Neuronal stem cell (in vitro differentiated cells): ENCODE measurements at regions not wholly inside any gene's neighbourhood (a gene's known extent, or its start where the extent isn't known, plus 50 kb on each side); places are given as distances from the start of the nearest gene placed in this dataset.

ENCODE experiments used
- DNase-seq: peaks from one replicate; pipeline ENCODE4 v3.0.0-alpha.2; 2013; ENCODE audit warnings: low spot score
- H2AFZ ChIP-seq: one replicate; pipeline ENCODE4 v1.6.1; 2013; ENCODE audit warnings: mild to moderate bottlenecking, low read length, inconsistent platforms
- H2AK5ac ChIP-seq: 2 replicates; pipeline ENCODE4 v1.6.1; 2013; ENCODE audit warnings: low read depth, mild to moderate bottlenecking, inconsistent platforms, low read length, moderate library complexity, mixed read lengths
- H2BK120ac ChIP-seq: 2 replicates; pipeline ENCODE4 v1.6.1; 2013; ENCODE audit warnings: low read depth, mild to moderate bottlenecking, inconsistent platforms, low read length, moderate library complexity, mixed read lengths
- H2BK12ac ChIP-seq: one replicate; pipeline ENCODE4 v1.6.1; 2013; ENCODE audit warnings: low read length, inconsistent platforms
- H2BK15ac ChIP-seq: 2 replicates; pipeline ENCODE4 v1.6.1; 2013; ENCODE audit warnings: mild to moderate bottlenecking, low read length, inconsistent platforms, mixed read lengths
- H2BK5ac ChIP-seq: one replicate; pipeline ENCODE4 v1.6.1; 2013; ENCODE audit warnings: inconsistent platforms, mild to moderate bottlenecking, low read length, moderate library complexity
- H3K14ac ChIP-seq: one replicate; pipeline ENCODE4 v1.6.1; 2013; ENCODE audit warnings: low read length, inconsistent platforms
- H3K18ac ChIP-seq: 2 replicates; pipeline ENCODE4 v1.6.1; 2013; ENCODE audit warnings: low read length, inconsistent platforms
- H3K23ac ChIP-seq: 2 replicates; pipeline ENCODE4 v1.6.1; 2013; ENCODE audit warnings: low read depth, mild to moderate bottlenecking, mixed read lengths, low read length, inconsistent platforms; ENCODE audit not compliant: poor library complexity
- H3K27ac ChIP-seq: replicated peaks from 3 replicates; pipeline ENCODE4 v1.5.1; 2013; ENCODE audit warnings: low read length, inconsistent platforms
- H3K27me3 ChIP-seq, 3 experiments: 2 replicates each; pipeline ENCODE4 v1.6.1; 2013; ENCODE audit warnings: low read length in 3 of 3, mild to moderate bottlenecking in 2 of 3, inconsistent platforms in 1 of 3, low read depth in 1 of 3, mixed read lengths in 1 of 3, moderate library complexity in 1 of 3; ENCODE audit not compliant: control insufficient read depth in 3 of 3, insufficient read depth in 3 of 3
- H3K36me3 ChIP-seq, 2 donors: replicated peaks in 1 of 2; 2 replicates each; pipeline ENCODE4 v1.6.1; 2013; ENCODE audit warnings: low read length in 2 of 2; ENCODE audit not compliant: control insufficient read depth in 2 of 2, insufficient read depth in 2 of 2
- H3K4ac ChIP-seq: 2 replicates; pipeline ENCODE4 v1.6.1; 2013; ENCODE audit warnings: inconsistent platforms, mild to moderate bottlenecking, low read length, moderate library complexity
- H3K4me1 ChIP-seq, 2 donors: 1 replicate in 1 of 2; 2 replicates in 1 of 2; pipeline ENCODE4 v1.6.1; 2013; ENCODE audit warnings: low read length in 2 of 2, low read depth in 1 of 2; ENCODE audit not compliant: control insufficient read depth in 2 of 2, insufficient read depth in 1 of 2
- H3K4me2 ChIP-seq: one replicate; pipeline ENCODE4 v1.6.1; 2013; ENCODE audit warnings: mild to moderate bottlenecking, low read length, inconsistent platforms; ENCODE audit not compliant: insufficient read depth, poor library complexity, severe bottlenecking
- H3K4me3 ChIP-seq, 2 donors: 2 replicates each; pipeline ENCODE4 v1.5.1; 2013; ENCODE audit warnings: low read length in 2 of 2, mild to moderate bottlenecking in 2 of 2, inconsistent platforms in 1 of 2, moderate library complexity in 1 of 2
- H3K79me1 ChIP-seq: one replicate; pipeline ENCODE4 v1.6.1; 2013; ENCODE audit warnings: low read depth, mild to moderate bottlenecking, inconsistent platforms, low read length, moderate library complexity
- H3K9ac ChIP-seq: one replicate; pipeline ENCODE4 v1.6.1; 2013; ENCODE audit warnings: mild to moderate bottlenecking, low read depth, low read length, inconsistent platforms; ENCODE audit not compliant: poor library complexity
- H3K9me3 ChIP-seq, 2 donors: replicated peaks in 1 of 2; 2 replicates each; pipeline versions ENCODE3 to v1.6.1; 2013; ENCODE audit warnings: low read length in 2 of 2, mild to moderate bottlenecking in 2 of 2, inconsistent platforms in 1 of 2, low read depth in 1 of 2, mixed read lengths in 1 of 2, moderate library complexity in 1 of 2; ENCODE audit not compliant: control insufficient read depth in 2 of 2, insufficient read depth in 1 of 2
- H4K8ac ChIP-seq: one replicate; pipeline ENCODE4 v1.6.1; 2013; ENCODE audit warnings: low read depth, mild to moderate bottlenecking, inconsistent platforms, low read length, moderate library complexity
- H4K91ac ChIP-seq: one replicate; pipeline ENCODE4 v1.6.1; 2013; ENCODE audit warnings: low read length, low read depth, mild to moderate bottlenecking, inconsistent platforms; ENCODE audit not compliant: poor library complexity
- WGBS, 2 donors: extraction: QIAGEN DNeasy Blood & Tissue Kit; methylation state at CpG; one replicate each; pipeline ENCODE4 v1.1.7; 2013; ENCODE audit warnings: missing lambda C conversion rate in 2 of 2, mixed read lengths in 1 of 2; ENCODE audit not compliant: insufficient read length in 2 of 2, insufficient replicate concordance in 1 of 2; ENCODE audit errors: extremely low coverage in 2 of 2; 5-methylcytosine and 5-hydroxymethylcytosine counted together

DNA sequence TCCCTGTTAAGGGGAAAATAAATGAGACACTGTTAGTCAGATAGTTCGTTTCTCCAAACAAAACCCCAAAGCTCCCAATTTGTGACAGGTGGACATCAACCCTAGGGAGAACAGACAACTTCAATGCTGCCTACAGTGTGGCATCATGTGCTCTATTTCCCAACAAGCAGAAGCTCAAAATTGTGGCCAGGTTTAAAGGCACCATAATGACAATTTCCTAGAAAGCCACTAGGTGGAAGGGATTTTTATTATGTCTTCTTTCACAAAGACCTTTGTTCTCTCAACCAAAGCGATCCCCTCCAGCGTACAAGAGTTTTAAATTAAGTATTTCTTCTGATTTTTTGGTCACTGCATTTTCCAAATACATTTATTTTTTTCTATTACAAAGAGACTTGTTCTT lies 88.0 kb upstream of the MBIP start:
- Histone ChIP-seq H4K8ac (no peak overlapping the region), H3K18ac (no peak overlapping the region), H3K14ac (no peak overlapping the region), H3K27ac (no peak overlapping the region), H3K4me1 (peaks cover 0 to 5% of the 10 kb centered on the region in 2 donors), H3K4me2 (no peak overlapping the region), H3K27me3 (peaks cover 0 to 13% (median 0%) of the 10 kb centered on the region in 3 experiments), H2BK15ac (no peak overlapping the region), H2AK5ac (no peak overlapping the region), H2BK120ac (no peak overlapping the region), H3K9me3 (no peaks in the 10 kb centered on the region), H2AFZ (no peak overlapping the region), H3K4me3 (no peak overlapping the region), H2BK5ac (no peak overlapping the region), H3K4ac (no peak overlapping the region), H3K36me3 (no peaks in the 10 kb centered on the region), H4K91ac (no peak overlapping the region), H3K9ac (no peak overlapping the region), H3K23ac (no peak overlapping the region), H2BK12ac (no peak overlapping the region), H3K79me1 (no peaks in the 10 kb centered on the region)
- no peak for DNase-seq
- no CpG with 5 or more reads among the region's 3 CpGs for WGBS, 2 donors

DNA sequence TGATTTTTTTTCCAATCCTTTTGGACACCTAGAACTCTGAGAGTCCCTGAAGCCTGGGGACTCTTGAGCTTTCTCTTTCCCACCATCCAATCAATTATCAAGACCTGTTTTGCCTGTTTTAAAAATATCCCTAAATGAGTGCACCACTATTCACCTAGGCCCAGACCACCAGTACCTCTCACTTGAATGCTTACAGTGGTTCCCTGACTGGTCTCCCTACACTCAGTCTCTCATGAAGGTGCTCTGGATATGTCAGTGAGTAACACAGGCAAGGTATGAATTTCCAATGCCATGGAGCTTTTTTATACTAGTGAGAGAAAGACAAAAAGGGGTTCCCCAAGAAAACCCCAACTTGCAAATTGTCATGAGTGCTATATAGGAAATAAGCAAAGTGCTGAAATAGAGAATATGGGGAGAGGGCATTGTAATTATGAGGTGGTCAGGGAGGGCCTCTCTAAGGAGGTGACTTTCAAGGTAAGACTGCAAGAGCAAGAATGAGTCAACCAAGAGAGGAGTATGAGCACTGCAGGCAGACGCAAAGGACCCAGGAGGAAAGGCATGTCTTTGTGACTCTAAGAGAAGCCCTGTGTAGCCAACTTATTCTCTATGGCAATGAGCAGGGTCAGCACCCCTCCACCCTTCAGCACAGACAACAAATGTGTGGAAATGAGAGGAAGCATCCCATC lies 85.3 kb upstream of the MBIP start:
- Histone ChIP-seq H3K27ac (no peak overlapping the region), H2AK5ac (no peak overlapping the region), H3K18ac (no peak overlapping the region), H2BK12ac (no peak overlapping the region), H2AFZ (no peak overlapping the region), H3K27me3 (peaks cover 0 to 21% (median 0%) of the 10 kb centered on the region in 3 experiments), H3K36me3 (no peaks in the 10 kb centered on the region), H3K9me3 (no peaks in the 10 kb centered on the region), H2BK5ac (no peak overlapping the region), H2BK15ac (no peak overlapping the region), H3K4me1 (peaks cover 0 to 5% of the 10 kb centered on the region in 2 donors), H4K8ac (no peak overlapping the region), H3K4me2 (no peak overlapping the region), H3K9ac (no peak overlapping the region), H3K23ac (no peak overlapping the region), H4K91ac (no peak overlapping the region), H3K14ac (no peak overlapping the region), H3K79me1 (no peaks in the 10 kb centered on the region), H3K4me3 (no peak overlapping the region), H3K4ac (no peak overlapping the region), H2BK120ac (no peak overlapping the region)
- WGBS, 2 donors = no CpG with 5 or more reads among the region's 1 CpG
- DNase-seq = no peak

DNA sequence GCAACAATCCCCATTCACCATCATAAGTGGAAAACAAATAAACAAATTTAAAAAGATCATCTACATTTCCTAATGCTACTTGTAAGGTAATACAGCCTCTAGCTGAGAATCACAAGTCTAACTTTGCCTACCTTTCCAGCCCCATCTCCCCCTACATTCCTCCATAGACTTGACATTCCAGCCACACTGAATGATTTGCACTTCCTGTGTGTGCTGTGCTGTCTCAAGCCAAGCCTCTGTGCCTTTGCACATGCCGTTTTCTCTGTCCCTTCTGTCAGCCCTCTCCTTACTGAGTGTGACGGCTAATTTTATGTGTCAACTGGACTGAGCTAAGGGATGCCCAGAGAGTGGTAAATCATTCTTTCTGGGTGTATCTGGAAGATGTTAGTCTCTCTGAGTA lies 82.4 kb upstream of the MBIP start:
- no peaks in the 10 kb centered on the region for H3K79me1 ChIP-seq
- H2BK120ac ChIP-seq = no peak overlapping the region
- no peak overlapping the region for H2BK15ac ChIP-seq
- H3K27me3 ChIP-seq = peaks cover 0 to 34% (median 2%) of the 10 kb centered on the region in 3 experiments
- H4K8ac ChIP-seq = no peak overlapping the region
- H3K4me2 ChIP-seq = no peak overlapping the region
- DNase-seq = no peak
- no peak overlapping the region for H3K18ac ChIP-seq
- no peak overlapping the region for H2AK5ac ChIP-seq
- no CpG with 5 or more reads among the region's 2 CpGs for WGBS, 2 donors
- no peak overlapping the region for H3K23ac ChIP-seq
- peaks cover 0 to 5% of the 10 kb centered on the region in 2 donors for H3K4me1 ChIP-seq
- H3K4me3 ChIP-seq = no peak overlapping the region
- no peak overlapping the region for H2BK5ac ChIP-seq
- H3K27ac ChIP-seq = no peak overlapping the region
- H4K91ac ChIP-seq = no peak overlapping the region
- H3K4ac ChIP-seq = no peak overlapping the region
- no peak overlapping the region for H2AFZ ChIP-seq
- H3K9me3 ChIP-seq = no peaks in the 10 kb centered on the region
- H2BK12ac ChIP-seq = no peak overlapping the region
- H3K9ac ChIP-seq = no peak overlapping the region
- no peak overlapping the region for H3K14ac ChIP-seq
- no peaks in the 10 kb centered on the region for H3K36me3 ChIP-seq

DNA sequence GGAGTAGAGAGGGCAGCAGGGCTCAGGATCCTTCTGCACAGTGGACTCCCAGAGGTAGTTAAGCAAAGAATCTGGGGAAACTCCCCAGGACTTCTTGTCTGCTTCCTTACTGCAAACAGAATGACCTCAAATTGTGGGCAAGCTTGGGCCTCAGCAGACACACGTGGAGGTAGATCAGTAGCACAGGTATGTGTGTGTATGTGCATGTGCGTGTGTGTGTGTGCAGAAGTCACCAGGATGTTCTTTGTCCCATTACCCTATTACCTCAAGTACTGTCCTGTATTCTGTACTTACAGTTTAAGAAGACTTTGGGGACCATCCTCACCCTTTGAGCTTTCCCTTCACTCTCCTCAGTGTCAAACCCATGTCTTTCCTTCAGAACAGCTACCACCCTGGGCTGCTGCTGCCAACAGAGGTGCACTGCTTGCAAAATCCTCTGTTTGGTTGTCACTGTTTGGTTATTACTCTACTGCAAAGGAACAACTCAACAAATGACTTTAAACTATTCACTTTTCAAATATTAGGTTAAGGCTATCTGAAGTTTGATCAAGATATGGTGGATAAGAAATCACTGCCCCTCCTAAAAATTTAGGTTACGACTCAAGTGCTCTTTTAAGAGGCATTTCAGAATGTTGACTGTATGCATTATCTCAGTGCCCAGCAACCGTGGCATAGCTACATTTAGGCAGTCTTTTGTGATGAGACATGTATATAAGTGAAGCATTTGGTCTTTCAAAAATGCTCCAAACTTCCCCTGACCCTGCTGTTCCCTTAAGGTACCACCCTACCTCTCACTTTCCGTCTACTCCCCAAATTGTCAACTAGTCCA lies 78.2 kb upstream of the MBIP start:
- no peak overlapping the region for H2AFZ ChIP-seq
- no peak overlapping the region for H2AK5ac ChIP-seq
- no peak overlapping the region for H2BK5ac ChIP-seq
- H3K14ac ChIP-seq = no peak overlapping the region
- H3K79me1 ChIP-seq = no peaks in the 10 kb centered on the region
- H3K23ac ChIP-seq = no peak overlapping the region
- no peak for DNase-seq
- peaks cover 0 to 43% (median 2%) of the 10 kb centered on the region in 3 experiments for H3K27me3 ChIP-seq
- no peak overlapping the region for H4K8ac ChIP-seq
- H3K36me3 ChIP-seq = no peaks in the 10 kb centered on the region
- H2BK120ac ChIP-seq = no peak overlapping the region
- no peak overlapping the region for H3K18ac ChIP-seq
- H3K4ac ChIP-seq = no peak overlapping the region
- no CpG with 5 or more reads among the region's 5 CpGs for WGBS, 2 donors
- no peak overlapping the region for H3K27ac ChIP-seq
- H4K91ac ChIP-seq = no peak overlapping the region
- H2BK12ac ChIP-seq = no peak overlapping the region
- no peak overlapping the region for H2BK15ac ChIP-seq
- no peaks in the 10 kb centered on the region for H3K9me3 ChIP-seq
- no peaks in the 10 kb centered on the region for H3K4me1 ChIP-seq
- H3K9ac ChIP-seq = no peak overlapping the region
- no peak overlapping the region for H3K4me3 ChIP-seq
- H3K4me2 ChIP-seq = no peak overlapping the region
